Gastrocnemius medialis (tissue), 4 donors: ENCODE measurements at regions not wholly inside any gene's neighbourhood (a gene's known extent, or its start where the extent isn't known, plus 50 kb on each side); places are given as distances from the start of the nearest gene placed in this dataset.
"Not testable (repeated sequence)": the region's sequence is repeated elsewhere in the genome, so short reads cannot be mapped to it uniquely, and the experiment has no call there.

Experiments used
- ATAC-seq, 2 donors: fragments of 150-250 bp; one replicate each; pipeline ENCODE4 v1.9.1; 2016
- DNase-seq, 2 donors: peaks; one replicate each; pipeline ENCODE4 v3.0.0-alpha.2; 2019
- H3K27ac ChIP-seq, 4 donors: fragments of 200-600 bp; sonication (generic); 1 replicate in 1 of 4; 2 replicates in 3 of 4; pipeline ENCODE4 v1.5.1; 2016 to 2018; ENCODE audit warnings: mild to moderate bottlenecking in 2 of 4, moderate library complexity in 1 of 4
- H3K27me3 ChIP-seq, 3 donors: fragments of 200-600 bp; sonication (generic) in 2 of 3; 1 replicate in 1 of 3; 2 replicates in 2 of 3; pipeline versions ENCODE4 v1.5.1 to v1.6.0; 2016 to 2019; ENCODE audit warnings: mild to moderate bottlenecking in 1 of 3, moderate library complexity in 1 of 3
- H3K36me3 ChIP-seq, 2 donors: fragments of 200-600 bp; sonication (generic) in 1 of 2; one replicate each; pipeline ENCODE4 v1.5.1; 2017 to 2018
- H3K4me1 ChIP-seq, 2 donors: fragments of 200-600 bp; sonication (generic) in 1 of 2; one replicate each; pipeline ENCODE4 v1.5.1; 2016 to 2017; ENCODE audit warnings: mild to moderate bottlenecking in 2 of 2
- H3K4me3 ChIP-seq, 4 donors: fragments of 200-600 bp; sonication (generic) in 3 of 4; 1 replicate in 1 of 4; 2 replicates in 3 of 4; pipeline ENCODE4 v1.5.1; 2016 to 2019; ENCODE audit warnings: mild to moderate bottlenecking in 2 of 4
- H3K9me3 ChIP-seq, 3 donors: fragments of 200-600 bp; sonication (generic) in 2 of 3; 1 replicate in 1 of 3; 2 replicates in 2 of 3; pipeline ENCODE4 v1.5.1; 2016 to 2019
- CTCF ChIP-seq, 5 experiments: fragments of 450-650 bp in 3 of 5; fragments of 200-600 bp in 2 of 5; sonication (generic) in 2 of 5; IDR thresholded peaks in 4 of 5; conservative IDR thresholded peaks in 1 of 5; 1 replicate in 4 of 5; 2 replicates in 1 of 5; pipeline ENCODE4 v1.5.1; 2016 to 2019; ENCODE audit warnings: antibody characterized with exemption in 5 of 5, mild to moderate bottlenecking in 3 of 5, moderate library complexity in 3 of 5
- POLR2A ChIP-seq, 2 donors: fragments of 450-650 bp; IDR thresholded peaks; one replicate each; pipeline ENCODE4 v1.6.1; 2017; ENCODE audit warnings: antibody characterized with exemption in 2 of 2, mild to moderate bottlenecking in 2 of 2, moderate library complexity in 2 of 2
- in situ Hi-C, 4 donors: fragments of 200-750 bp; cut with MboI; loops; one replicate each; pipeline versions ENCODE4 v1.15.0 to v1.8.0; 2017; ENCODE audit warnings: low sequenced_read_pairs in 4 of 4
- intact Hi-C: fragments of 100-400 bp; cut with DNase I; formaldehyde crosslinking; loops from one replicate; pipeline ENCODE4 v1.15.1; 2023; ENCODE audit warnings: low total_unique reads

GRCh38 chr3:156044634-156044975, 75.8 kb upstream of the KCNAB1 start:
- H3K4me3 ChIP-seq, result no peak overlapping the region
- no peaks in the 10 kb centered on the region for H3K9me3 ChIP-seq
- H3K27me3 ChIP-seq, result no peaks in the 10 kb centered on the region
- DNase-seq, result no peak
- H3K27ac ChIP-seq, result no peak overlapping the region
- in situ Hi-C loops (no loop called here), intact Hi-C loops (no loop called here)
- H3K4me1 ChIP-seq, result no peaks in the 10 kb centered on the region
- no peak for ATAC-seq
- TF ChIP-seq CTCF (IDR thresholded peaks at IDR 0.05 in 4 of 5, conservative IDR thresholded peaks at IDR 0.05 in 1 of 5) (no peak), POLR2A (IDR thresholded peaks at IDR 0.05) (no peak)
- no peaks in the 10 kb centered on the region for H3K36me3 ChIP-seq

- H3K4me3 ChIP-seq, in situ Hi-C loops, H3K27ac ChIP-seq, H3K36me3 ChIP-seq, H3K4me1 ChIP-seq, intact Hi-C loops, H3K27me3 ChIP-seq, H3K9me3 ChIP-seq, ATAC-seq, DNase-seq: not testable (repeated sequence)
These were observed 71.9 kb upstream of the KCNAB1 start for GRCh38 chr3:156048483-156048882.

DNA sequence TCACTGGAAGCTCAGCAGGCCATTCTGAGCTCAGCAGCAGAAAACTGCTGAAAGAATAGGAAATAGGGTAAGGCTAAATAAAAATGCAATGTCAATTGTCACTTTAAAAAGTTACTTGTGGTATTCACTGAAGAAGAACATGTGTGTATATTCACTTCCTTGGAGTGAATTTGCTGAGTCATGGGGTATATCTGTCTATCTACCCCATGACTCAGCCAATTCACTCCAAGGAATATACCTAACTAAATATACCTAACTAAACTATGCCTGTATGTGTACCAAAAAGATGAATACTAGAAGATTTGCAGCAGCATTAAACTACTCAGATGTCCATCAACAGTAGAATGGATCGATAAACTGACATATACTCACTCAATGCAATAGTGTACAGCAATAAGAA, 69.5 kb upstream of the KCNAB1 start:
- no peak overlapping the region for H3K27ac ChIP-seq
- TF ChIP-seq POLR2A (IDR thresholded peaks at IDR 0.05) (no peak), CTCF (IDR thresholded peaks at IDR 0.05 in 4 of 5, conservative IDR thresholded peaks at IDR 0.05 in 1 of 5) (no peak)
- H3K36me3 ChIP-seq, result no peaks in the 10 kb centered on the region
- ATAC-seq (no peak), DNase-seq (no peak)
- H3K27me3 ChIP-seq, result no peaks in the 10 kb centered on the region
- intact Hi-C loops (no loop called here), in situ Hi-C loops (no loop called here)
- no peaks in the 10 kb centered on the region for H3K9me3 ChIP-seq
- no peak overlapping the region for H3K4me3 ChIP-seq
- H3K4me1 ChIP-seq, result no peaks in the 10 kb centered on the region

- Histone ChIP-seq H3K27ac (no peak overlapping the region), H3K4me1 (no peaks in the 10 kb centered on the region), H3K9me3 (no peaks in the 10 kb centered on the region), H3K36me3 (no peaks in the 10 kb centered on the region), H3K27me3 (no peaks in the 10 kb centered on the region), H3K4me3 (no peak overlapping the region)
- intact Hi-C loops (no loop called here), in situ Hi-C loops (no loop called here)
- TF ChIP-seq POLR2A (IDR thresholded peaks at IDR 0.05) (no peak), CTCF (IDR thresholded peaks at IDR 0.05 in 4 of 5, conservative IDR thresholded peaks at IDR 0.05 in 1 of 5) (no peak)
- ATAC-seq (no peak), DNase-seq (no peak)
These were observed 68.7 kb upstream of the KCNAB1 start for GRCh38 chr3:156051651-156052050.

DNA sequence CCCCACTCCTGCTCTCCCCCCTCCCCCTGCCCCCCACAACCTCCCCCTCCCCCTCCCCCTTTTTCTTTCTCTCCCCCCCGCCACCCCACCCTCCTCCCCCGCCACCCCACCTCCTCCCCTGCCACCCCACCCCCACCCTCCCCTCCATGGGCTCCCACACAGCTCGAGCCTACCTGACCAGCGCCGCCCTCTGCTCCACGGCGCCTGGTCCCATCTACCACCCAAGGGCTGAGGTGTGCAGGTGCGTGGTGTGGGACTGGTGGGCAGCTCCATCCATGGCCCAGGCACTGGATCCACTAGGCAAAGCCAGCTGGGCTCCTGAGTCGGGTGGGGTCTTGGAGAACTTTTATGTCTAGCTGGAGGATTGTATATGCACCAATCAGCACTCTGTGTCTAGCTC, 68.3 kb upstream of the KCNAB1 start:
- DNase-seq (no peak), ATAC-seq (no peak)
- in situ Hi-C loops, result no loop called here
- Histone ChIP-seq H3K27me3 (no peaks in the 10 kb centered on the region), H3K36me3 (no peaks in the 10 kb centered on the region), H3K4me1 (no peaks in the 10 kb centered on the region), H3K27ac (no peak overlapping the region), H3K9me3 (no peaks in the 10 kb centered on the region), H3K4me3 (no peak overlapping the region)
- TF ChIP-seq POLR2A (IDR thresholded peaks at IDR 0.05) (no peak), CTCF (IDR thresholded peaks at IDR 0.05 in 4 of 5, conservative IDR thresholded peaks at IDR 0.05 in 1 of 5) (no peak)
- intact Hi-C loops, result no loop called here
